ENCODE measurements at regions not wholly inside any gene's neighbourhood (a gene's known extent, or its start where the extent isn't known, plus 50 kb on each side); places are given as distances from the start of the nearest gene placed in this dataset.

- Histone ChIP-seq H3K36me3 (ENCODE audit: control insufficient read depth in 2 of 3, insufficient read depth in 3 of 3, low read length in 3 of 3) (no peaks in the 10 kb centered on the region), H3K27ac (ENCODE audit: low read depth in 2 of 2, low read length in 2 of 2) (no peak overlapping the region), H3K4me1 (ENCODE audit: control insufficient read depth in 2 of 3, insufficient read depth in 2 of 3, low read depth in 1 of 3, low read length in 3 of 3) (no peaks in the 10 kb centered on the region), H3K9ac (ENCODE audit: low read length in 3 of 3) (no peak overlapping the region), H3K9me3 (ENCODE audit: control insufficient read depth in 2 of 3, insufficient read depth in 1 of 3, low read length in 3 of 3) (no peaks in the 10 kb centered on the region), H3K4me3 (ENCODE audit: low read length in 3 of 3) (no peak overlapping the region), H3K27me3 (ENCODE audit: control insufficient read depth, insufficient read depth, low read length) (no peaks in the 10 kb centered on the region)
- intact Hi-C loops (cut with DNase I), result no loop called here
- DNase-seq, result peak in 4 of 5 donors; percentile 49 to 87 (median 64)
- no peak for FAIRE-seq
- no peak for TF ChIP-seq CTCF (IDR thresholded peaks at IDR 0.05; ENCODE audit: borderline replicate concordance, extremely low read depth, insufficient read depth)
Observed at GRCh38 chr1:25006770-25007169, 76.7 kb upstream of the RUNX3 start.

- no peaks in the 10 kb centered on the region for H3K36me3 ChIP-seq (ENCODE audit: control insufficient read depth in 2 of 3, insufficient read depth in 3 of 3, low read length in 3 of 3)
- no peaks in the 10 kb centered on the region for H3K4me1 ChIP-seq (ENCODE audit: control insufficient read depth in 2 of 3, insufficient read depth in 2 of 3, low read depth in 1 of 3, low read length in 3 of 3)
- H3K27ac ChIP-seq (ENCODE audit: low read depth in 2 of 2, low read length in 2 of 2), result no peak overlapping the region
- intact Hi-C loops (cut with DNase I), result no loop called here
- no peak for DNase-seq
- no peaks in the 10 kb centered on the region for H3K27me3 ChIP-seq (ENCODE audit: control insufficient read depth, insufficient read depth, low read length)
- FAIRE-seq, result no peak
- H3K9ac ChIP-seq (ENCODE audit: low read length in 3 of 3), result no peak overlapping the region
- no peak for TF ChIP-seq CTCF (IDR thresholded peaks at IDR 0.05; ENCODE audit: borderline replicate concordance, extremely low read depth, insufficient read depth)
- H3K4me3 ChIP-seq (ENCODE audit: low read length in 3 of 3), result no peak overlapping the region
- no peaks in the 10 kb centered on the region for H3K9me3 ChIP-seq (ENCODE audit: control insufficient read depth in 2 of 3, insufficient read depth in 1 of 3, low read length in 3 of 3)
Observed at GRCh38 chr1:25004355-25004754, 74.3 kb upstream of the RUNX3 start.

- TF ChIP-seq CTCF (IDR thresholded peaks at IDR 0.05; ENCODE audit: borderline replicate concordance, extremely low read depth, insufficient read depth), result no peak
- intact Hi-C loops (cut with DNase I), result no loop called here
Observed at GRCh38 chr1:25003457-25004190, 73.5 kb upstream of the RUNX3 start.

GRCh38 chr1:25003000-25003399 lies 72.9 kb upstream of the RUNX3 start:
- DNase-seq (no peak), FAIRE-seq (no peak)
- Histone ChIP-seq H3K4me3 (ENCODE audit: low read length in 3 of 3) (no peak overlapping the region), H3K27ac (ENCODE audit: low read depth in 2 of 2, low read length in 2 of 2) (no peak overlapping the region), H3K27me3 (ENCODE audit: control insufficient read depth, insufficient read depth, low read length) (no peaks in the 10 kb centered on the region), H3K9me3 (ENCODE audit: control insufficient read depth in 2 of 3, insufficient read depth in 1 of 3, low read length in 3 of 3) (no peaks in the 10 kb centered on the region), H3K9ac (ENCODE audit: low read length in 3 of 3) (no peak overlapping the region), H3K36me3 (ENCODE audit: control insufficient read depth in 2 of 3, insufficient read depth in 3 of 3, low read length in 3 of 3) (no peaks in the 10 kb centered on the region), H3K4me1 (ENCODE audit: control insufficient read depth in 2 of 3, insufficient read depth in 2 of 3, low read depth in 1 of 3, low read length in 3 of 3) (no peaks in the 10 kb centered on the region)
- TF ChIP-seq CTCF (IDR thresholded peaks at IDR 0.05; ENCODE audit: borderline replicate concordance, extremely low read depth, insufficient read depth), result no peak
- intact Hi-C loops (cut with DNase I), result no loop called here

More at GRCh38 chr1:25003457-25004190, 73.5 kb upstream of the RUNX3 start:
- H3K36me3 ChIP-seq (ENCODE audit: control insufficient read depth in 2 of 3, insufficient read depth in 3 of 3, low read length in 3 of 3), result no peaks in the 10 kb centered on the region
- H3K9ac ChIP-seq (ENCODE audit: low read length in 3 of 3), result no peak overlapping the region
- H3K4me1 ChIP-seq (ENCODE audit: control insufficient read depth in 2 of 3, insufficient read depth in 2 of 3, low read depth in 1 of 3, low read length in 3 of 3), result no peaks in the 10 kb centered on the region
- H3K9me3 ChIP-seq (ENCODE audit: control insufficient read depth in 2 of 3, insufficient read depth in 1 of 3, low read length in 3 of 3), result no peaks in the 10 kb centered on the region
- no peaks in the 10 kb centered on the region for H3K27me3 ChIP-seq (ENCODE audit: control insufficient read depth, insufficient read depth, low read length)
- no peak overlapping the region for H3K27ac ChIP-seq (ENCODE audit: low read depth in 2 of 2, low read length in 2 of 2)
- DNase-seq (no peak), FAIRE-seq (no peak)
- no peak overlapping the region for H3K4me3 ChIP-seq (ENCODE audit: low read length in 3 of 3)
